GM12878 (cell line): ENCODE measurements at regions not wholly inside any gene's neighbourhood (a gene's known extent, or its start where the extent isn't known, plus 50 kb on each side); places are given as distances from the start of the nearest gene placed in this dataset.

Experiments used
- ESRRA ChIP-seq: IDR thresholded peaks from 2 replicates; pipeline ENCODE4 v1.6.1; 2012; ENCODE audit warnings: mild to moderate bottlenecking, low read length, improper control_type of control experiment
- EZH2 ChIP-seq: IDR thresholded peaks from 2 replicates; pipeline ENCODE4 v1.6.1; 2012; ENCODE audit warnings: low read depth, mild to moderate bottlenecking, control low read depth, inconsistent platforms, low read length, borderline replicate concordance; ENCODE audit not compliant: control insufficient read depth
- POLR2A ChIP-seq: IDR thresholded peaks from 2 replicates; pipeline ENCODE4 v1.6.1; 2011; ENCODE audit warnings: low read depth, mild to moderate bottlenecking, low read length
- RAD51 ChIP-seq: fragments of 450-650 bp; IDR thresholded peaks from 2 replicates; pipeline ENCODE4 v1.6.1; 2016; ENCODE audit warnings: moderate library complexity, mild to moderate bottlenecking, inconsistent platforms
- REST ChIP-seq: IDR thresholded peaks from 2 replicates; pipeline ENCODE4 v1.6.1; 2012; ENCODE audit warnings: mild to moderate bottlenecking, low read depth, low read length
- SIX5 ChIP-seq: IDR thresholded peaks from 2 replicates; pipeline ENCODE4 v1.6.1; 2011; ENCODE audit warnings: mild to moderate bottlenecking, low read depth, low read length, moderate library complexity; ENCODE audit not compliant: severe bottlenecking
- SMC3 ChIP-seq: IDR thresholded peaks from 2 replicates; pipeline ENCODE4 v1.6.1; 2011; ENCODE audit warnings: low read length, improper control_type of control experiment, borderline replicate concordance
- YY1 ChIP-seq: IDR thresholded peaks from 2 replicates; pipeline ENCODE4 v1.6.1; 2011; ENCODE audit warnings: low read depth, mild to moderate bottlenecking, low read length

GRCh38 chr9:14516656-14517055 lies 176.6 kb downstream of the ZDHHC21 start:
- TF ChIP-seq SMC3, result no peak
- no peak for TF ChIP-seq POLR2A
- TF ChIP-seq REST, result no peak
- TF ChIP-seq RAD51, result no peak
- TF ChIP-seq YY1, result no peak
- no peak for TF ChIP-seq EZH2
- no peak for TF ChIP-seq ESRRA
- no peak for TF ChIP-seq SIX5
